ENCODE measurements at regions not wholly inside any gene's neighbourhood (a gene's known extent, or its start where the extent isn't known, plus 50 kb on each side); places are given as distances from the start of the nearest gene placed in this dataset.

DNA sequence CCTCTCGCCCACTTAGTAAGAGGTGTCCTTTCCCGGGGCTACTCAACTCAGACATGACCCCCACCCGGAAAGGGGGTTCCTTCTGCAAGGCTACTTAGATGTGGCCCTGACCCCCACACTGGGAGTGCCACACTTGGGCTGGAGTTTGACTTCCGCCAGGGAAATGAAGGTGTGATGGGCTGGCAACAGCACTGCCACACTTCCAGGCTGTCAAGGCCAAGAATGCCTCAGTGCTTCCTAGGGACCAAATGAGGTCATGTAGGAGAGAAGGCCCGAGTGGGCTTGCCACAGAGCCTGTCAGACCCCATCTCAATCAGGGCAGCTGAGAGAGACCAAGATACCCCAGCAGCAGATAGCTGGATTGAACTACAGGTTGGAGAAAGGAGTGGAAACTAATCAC, 55.5 kb downstream of the DRD1 start:
- no peak for DNase-seq

DNA sequence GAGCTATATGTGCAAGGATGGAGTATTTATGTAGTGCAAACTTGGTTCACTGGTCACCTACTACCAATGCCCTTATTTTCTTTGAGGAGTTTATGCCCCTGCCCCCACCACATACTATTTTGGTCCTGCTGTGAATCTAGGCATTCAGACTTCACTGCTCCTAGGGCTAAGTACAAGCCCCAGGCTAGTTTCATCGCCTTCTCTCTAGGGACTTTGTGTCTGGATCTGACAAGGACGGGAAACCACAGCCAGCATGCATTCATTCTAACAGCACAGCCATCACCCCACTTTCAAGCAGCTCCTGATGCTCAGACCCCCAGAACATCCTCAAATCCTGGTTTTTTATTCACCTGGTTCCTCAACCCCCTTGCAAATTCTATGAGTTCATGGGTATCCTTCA, 56.8 kb downstream of the DRD1 start:
- no peak for DNase-seq

DNA sequence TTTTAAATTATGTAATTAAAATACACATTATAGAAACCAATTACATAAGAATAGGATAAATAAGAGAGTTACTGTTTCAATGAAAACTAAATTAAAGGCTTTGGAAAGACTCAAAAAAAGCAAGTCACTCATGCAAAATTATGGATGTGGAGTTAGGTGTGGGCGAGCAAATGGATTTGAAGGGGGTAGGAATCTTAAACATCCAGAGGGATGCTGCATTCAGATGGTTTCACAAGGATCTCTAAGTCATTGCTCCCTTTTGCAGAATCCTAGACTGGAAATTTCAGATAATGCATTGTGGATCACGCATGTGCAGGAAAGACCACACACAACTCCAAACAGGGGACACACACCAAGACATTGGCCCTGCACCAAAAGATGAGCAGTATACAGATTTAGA, 57.5 kb downstream of the DRD1 start:
- DNase-seq, result no peak

DNA sequence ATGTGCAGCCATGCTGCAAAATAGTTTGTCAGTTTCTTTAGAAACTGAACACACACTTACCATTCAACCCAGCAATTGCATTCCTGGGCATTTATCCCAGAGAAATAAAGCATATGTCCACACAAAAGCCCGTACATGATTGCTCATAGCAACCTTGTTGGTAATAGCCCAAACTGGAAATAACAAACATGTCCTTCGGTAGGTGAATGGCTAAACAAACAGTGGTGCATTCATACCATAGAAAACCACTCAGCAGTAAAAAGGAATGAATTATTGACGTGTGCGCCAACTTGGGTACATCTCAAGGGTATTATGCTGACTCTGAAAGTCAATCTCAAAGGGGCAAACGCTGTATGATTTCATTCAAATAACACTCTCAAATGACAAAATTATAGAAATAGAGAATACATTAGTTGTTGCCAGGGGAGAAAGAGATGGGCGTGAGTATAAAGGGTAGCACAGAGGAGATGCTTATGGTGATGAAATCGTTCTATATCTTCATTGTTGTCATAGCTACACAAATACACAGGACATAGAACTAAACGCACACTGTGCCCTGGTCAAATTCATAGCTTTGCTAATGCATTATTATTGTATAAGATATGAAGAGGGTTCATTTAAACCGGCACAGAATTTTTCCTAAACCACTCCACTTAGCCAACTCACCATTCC, 58.2 kb downstream of the DRD1 start:
- DNase-seq, result no peak

DNA sequence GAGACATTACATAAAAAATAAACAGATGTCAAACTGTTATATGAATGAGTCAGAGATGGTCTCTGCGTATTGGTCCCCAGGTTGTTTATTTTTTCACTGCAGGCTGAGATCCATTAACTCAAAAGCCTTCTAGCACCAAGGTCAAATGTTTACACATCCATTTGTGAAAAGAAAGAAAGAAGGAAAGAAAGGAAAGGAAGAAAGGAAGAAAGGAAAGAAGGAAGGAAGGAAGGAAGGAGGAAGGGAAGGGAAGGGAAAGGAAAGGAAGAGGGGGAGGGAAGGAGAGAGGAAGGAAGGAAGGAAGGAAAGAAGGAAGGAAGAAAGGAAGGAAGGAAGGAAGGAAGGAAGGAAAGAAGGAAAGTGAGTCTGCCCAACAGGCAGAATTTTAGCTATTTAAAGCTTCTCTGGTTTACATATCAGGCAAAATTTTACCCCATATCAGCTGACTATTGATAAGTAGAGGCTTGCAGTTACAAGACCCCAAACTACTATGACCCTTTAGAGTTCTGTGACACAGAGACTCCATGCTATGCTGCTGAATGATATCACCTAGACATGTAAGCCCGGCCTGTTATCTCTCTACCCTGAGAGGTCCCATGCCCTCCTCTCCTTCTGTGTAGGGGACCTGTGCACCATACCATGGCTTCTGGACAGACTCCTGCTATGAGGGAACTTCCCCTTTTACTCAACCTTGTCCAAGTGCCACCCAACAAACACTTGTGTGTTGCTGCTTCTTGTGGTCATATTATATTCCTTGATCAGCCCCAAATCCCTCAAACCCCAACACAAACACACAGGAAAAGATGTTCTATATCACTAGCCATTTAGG, 59.0 kb downstream of the DRD1 start:
- no peak for DNase-seq

DNA sequence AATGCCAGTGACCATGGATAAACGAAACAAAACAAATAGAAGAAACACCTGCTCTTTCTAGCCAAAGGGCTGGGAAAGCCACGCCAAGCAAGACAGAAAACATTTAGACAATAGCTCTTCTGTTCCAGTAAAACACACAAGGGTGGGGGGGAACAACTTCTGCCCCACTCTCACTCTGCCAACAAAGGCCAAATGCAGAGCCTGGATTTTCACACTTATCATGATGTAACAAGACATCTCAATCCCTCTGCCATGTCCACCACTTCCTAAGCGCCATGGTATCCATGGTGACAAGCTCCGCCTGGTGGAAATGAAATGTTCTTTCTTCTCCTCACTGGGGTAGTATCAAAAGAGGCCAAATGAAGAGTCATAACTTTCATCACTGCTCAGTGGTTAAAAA, 60.6 kb downstream of the DRD1 start:
- DNase-seq, result no peak

DNA sequence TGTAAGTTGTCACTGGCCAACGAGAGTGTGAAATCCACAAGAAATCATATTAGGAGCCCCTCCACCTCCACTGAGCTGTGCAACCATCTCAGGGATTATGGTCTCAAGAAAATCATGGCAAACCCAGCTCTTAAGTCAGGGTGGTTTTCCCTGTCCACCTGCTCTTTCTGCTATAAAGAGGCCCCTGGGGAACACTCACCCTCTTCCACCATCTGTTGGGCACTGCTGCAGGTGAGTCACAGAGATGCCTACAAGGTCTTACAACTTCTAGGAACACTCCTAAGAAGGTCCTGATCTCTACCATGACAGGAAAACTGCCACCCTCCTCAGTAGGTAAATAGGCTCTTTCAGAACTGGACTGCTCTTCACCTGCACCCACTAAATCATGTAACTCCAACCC, 61.8 kb downstream of the DRD1 start:
- no peak for DNase-seq

DNA sequence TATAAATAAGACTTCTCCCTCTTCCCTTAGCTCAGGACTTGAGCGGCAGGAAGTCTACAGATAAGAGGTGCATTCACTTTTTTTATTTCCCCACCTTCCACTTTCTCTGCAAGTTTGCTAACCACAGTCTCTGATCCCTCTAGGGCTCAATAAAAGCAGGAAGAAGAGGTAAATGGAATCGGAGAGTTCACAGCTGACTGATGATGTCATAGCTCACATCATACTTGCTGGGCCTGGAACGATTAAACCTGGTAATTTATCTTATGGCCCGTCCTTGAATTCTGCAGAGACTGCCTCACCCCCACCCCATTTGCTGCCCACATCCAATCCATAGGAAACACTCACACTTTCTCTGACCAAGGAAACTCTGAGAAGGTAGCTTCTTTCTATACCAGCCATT, 62.9 kb downstream of the DRD1 start:
- no peak for DNase-seq

DNA sequence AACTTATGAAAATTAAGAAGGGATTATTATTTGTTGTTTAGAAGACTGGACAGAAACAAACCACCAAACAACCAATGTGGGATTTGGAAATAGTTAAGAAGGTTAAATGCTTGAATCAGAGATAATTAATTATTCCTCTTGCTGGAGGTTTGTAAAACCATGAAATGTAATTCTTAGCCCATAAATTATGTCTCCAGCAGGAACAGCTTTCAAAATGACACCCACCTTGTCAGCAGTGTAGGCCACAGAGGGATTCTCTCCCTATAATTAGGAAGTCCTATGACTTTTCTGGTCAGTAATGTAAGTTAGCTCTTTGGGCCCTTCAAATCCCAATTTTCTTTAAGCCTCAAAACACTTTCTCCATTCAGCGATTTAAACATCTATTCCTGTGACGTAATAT, 63.3 kb downstream of the DRD1 start:
- DNase-seq, result no peak

DNA sequence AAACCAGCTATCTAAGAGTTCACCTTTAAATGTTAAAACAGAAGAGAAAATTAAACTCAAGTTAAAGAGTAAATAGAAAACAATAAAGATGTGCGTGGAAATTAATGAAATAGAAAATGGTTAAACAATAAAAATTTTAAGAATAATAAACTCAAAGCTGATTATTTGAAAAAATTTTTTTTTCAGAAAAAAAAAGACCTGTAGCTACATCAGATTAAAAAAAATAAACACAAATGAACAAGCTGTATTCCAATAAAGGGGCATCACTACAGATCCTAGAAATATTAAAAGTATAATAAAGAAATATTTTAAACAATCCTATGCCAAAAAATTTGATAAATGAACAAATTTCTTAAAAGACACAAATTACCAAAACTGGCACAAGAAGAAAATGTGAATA, 64.1 kb downstream of the DRD1 start:
- DNase-seq, result no peak

DNA sequence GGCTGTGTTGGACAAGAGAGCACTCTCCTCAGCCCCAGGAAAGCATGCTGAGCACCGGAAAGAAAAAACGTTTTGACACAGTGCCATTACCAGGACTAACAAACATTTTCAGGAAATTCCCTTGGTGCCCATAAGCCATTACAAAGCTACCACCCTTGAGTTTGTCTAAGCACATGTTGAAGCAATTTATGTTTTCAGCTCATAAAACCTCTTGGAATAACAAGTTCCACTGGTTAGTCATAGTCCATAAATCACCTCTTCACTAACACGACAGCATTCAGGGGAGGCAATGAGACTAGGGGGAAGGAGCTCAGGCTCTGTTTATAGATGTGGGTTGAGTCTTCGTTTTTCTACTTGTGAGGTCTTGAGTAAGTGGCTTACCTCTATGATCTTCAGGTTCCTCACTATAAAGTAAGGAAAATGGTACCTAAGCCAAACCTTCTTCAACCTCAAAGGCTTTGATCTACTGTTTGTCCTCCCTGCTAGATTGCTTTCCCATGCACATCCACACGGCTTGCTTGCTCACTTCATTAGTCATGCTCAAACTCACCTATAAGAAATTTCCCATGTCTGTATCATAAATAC, 65.4 kb downstream of the DRD1 start:
- no peak for DNase-seq

DNA sequence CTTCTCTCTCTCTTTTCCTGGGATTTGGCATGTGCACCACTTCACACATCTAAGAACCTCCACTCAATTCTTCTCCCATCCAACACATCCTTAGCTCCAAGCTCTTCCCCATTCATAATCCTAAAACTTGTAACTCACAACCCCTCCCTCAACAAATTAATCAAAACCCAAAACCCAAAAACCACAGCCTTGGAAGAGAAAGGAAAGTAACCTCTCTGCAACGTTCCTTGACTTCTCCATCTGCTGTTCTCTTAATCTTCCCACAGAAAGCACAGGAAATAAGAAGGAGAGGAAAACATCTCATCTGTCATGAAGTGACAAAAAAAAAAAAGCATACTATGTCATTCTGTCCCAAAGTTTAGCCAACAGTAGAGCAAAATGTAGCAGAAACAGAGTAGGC, 66.2 kb downstream of the DRD1 start:
- DNase-seq, result no peak

DNA sequence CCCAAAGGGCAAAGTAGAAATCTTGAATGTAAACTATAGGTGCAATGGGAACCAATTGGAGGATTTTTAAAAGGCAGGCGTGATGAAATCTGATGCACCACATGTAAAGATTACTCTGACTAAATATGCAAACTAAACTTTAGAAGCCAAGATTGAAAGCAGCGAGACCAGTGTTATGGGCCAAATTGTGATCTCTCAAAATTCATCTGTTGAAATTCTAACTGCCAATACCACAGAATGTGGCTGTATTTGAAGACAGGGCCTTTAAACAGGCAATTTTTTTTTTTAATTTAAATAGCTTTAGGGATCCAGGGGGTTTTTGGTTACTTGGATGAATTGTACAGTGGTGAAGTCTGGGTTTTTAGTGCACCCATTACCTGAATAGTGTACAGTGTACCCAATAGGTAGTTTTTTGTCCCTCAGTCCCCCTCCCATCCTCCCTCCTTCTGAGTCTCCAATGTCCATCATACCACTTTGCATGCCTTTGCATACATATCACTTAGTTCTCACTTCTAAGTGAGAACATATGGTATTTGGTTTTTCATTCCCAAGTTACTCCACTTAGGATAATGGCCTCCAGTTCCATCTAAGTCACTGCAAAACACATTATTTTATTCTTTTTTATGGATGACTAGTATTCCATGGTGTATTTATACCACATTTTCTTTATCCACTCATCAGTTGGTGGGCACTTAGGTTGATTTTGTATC, 69.7 kb downstream of the DRD1 start:
- DNase-seq, result no peak

DNA sequence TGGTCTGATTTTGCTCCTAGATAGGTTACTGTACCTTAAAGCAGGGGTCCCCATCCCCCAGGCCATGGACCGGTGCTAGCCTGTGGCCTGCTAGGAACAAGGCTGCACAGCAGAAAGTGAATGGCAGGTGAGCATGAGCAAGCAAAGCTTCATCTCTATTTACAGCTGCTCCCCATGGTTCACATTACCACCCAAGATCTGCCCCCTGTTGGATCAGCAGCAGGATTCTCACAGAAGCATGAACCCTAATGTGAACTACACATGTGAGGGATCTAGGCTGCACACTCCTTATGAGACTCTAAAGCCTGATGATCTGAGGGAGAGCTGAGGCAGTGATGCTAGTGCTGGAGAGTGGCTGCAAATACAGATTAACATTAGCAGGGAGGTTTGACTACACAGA, 78.1 kb downstream of the DRD1 start:
- DNase-seq, result no peak

DNA sequence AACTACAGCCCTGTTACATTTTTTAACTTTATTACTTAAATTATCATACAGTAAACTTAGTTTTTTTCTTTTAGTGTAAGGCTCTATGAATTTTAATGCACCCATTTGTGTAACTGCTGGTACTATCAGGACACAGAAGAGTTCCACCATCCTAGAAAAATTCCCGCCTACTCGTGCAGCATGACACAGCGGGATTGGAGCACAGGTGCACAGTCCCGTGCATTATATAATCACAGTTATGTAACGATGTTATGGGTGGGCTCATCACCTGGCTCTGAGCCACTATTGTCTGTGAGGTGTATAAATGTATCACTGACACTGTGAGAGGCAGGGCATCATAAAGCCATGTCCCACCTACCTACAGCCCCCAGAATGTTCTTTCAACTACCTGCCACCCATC, 80.7 kb downstream of the DRD1 start:
- no peak for DNase-seq

DNA sequence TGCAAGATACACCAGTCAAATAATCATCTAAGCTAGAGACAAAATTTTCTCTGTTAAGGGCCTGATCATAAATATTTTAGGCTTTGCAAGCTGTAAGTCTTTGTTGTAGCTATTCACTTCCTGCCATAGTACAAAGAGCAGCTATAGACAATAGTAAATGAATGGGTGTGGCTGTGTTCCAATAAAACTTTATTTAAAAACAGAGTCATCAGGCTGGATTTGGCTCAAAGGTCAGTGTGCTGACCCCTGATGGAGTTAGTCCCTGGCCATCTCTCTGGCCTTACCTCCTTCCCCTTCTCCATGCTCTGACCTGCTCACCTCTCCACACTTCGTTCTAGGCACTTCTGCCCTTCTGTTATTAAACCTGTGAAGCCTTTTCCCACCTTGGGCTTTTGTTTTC, 86.0 kb downstream of the DRD1 start:
- DNase-seq, result no peak

DNA sequence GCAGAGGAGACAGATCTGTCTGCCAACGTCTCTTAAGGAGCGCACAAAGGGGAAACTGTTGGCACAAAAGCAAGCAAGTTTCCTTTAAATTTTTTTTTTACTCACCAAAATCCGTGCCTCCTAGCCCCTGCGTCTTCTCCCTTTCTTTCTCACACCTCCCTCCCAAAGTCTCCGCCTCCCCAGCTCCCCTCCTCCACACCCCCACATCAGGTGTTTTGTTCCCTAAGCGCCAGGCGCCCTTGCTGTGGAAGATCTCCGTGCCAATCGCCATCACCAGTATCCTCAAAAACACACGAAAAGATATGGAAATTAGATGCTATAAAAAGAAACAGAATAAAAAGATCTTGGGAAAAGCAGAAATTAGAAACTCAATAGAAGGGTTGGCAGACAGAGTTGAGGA, 87.6 kb downstream of the DRD1 start:
- no peak for DNase-seq

DNA sequence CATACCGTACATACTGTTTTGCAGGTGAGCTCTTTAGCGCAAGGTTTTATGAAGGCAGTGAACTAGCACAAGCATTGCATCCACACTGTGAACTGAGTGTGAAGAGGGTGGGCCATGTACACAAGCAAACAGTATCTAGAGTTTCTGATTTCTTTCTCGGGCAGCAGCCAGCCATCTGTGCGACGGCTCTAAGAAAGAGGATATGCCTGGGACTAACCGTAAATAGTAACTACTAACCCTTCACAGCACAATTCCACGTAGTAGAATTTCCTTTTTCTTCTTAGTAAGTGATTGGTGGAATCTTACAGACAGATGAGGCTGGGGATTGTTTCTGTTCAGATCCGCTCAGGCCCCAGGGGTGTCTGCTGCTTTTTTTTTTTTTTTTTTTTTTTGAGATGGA, 89.0 kb downstream of the DRD1 start:
- DNase-seq, result no peak

DNA sequence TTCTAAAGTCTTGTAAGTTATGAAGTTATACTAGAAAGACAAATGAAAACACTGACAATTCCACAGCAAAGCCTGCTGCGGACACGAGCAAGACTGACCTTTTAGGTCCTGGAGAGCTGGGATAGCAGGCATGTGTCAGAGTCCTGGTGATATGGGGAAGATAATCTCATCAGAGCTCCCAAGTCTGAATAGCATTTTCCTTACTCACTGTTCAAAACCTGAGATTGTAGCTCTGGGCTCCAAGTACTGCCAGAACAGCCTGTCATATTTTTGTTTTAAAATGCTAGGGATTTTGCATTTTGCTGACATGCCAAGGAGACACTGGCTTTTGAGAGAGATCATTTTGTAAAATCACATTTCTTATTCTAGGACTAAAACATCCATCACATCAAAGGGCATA, 90.1 kb downstream of the DRD1 start:
- DNase-seq, result no peak

DNA sequence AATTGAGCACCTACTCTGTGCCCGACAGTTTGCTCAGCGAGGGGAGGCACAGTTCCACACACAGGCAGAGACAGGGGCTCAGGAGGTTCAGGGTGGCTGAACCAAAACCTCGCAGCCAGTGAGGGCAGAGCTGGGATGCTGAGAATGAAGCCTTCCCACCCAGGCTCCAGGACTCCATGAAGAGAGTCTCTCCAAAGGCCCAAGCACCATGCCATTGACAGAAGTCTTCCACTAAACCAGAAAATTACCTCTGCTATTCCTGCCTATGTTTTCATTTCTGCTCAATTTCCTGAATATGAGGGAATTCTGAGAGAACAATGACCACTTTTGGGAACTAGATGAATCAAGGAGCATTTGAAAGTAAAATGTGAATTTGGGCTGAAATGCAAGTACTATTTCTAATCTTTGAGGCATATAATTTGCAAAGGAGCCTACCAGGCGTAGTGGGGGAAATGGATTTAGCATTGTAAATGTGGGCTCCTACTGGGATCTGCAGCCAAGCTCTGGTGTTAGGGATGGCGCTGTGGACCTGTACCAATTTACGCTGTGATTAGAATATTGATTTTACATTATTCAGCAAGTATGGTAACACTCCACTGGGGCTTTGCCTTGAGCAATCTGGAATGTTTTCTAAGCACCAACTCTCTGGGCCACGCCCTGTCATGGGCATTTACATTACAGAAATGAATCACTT, 91.9 kb downstream of the DRD1 start:
- DNase-seq, result no peak

DNA sequence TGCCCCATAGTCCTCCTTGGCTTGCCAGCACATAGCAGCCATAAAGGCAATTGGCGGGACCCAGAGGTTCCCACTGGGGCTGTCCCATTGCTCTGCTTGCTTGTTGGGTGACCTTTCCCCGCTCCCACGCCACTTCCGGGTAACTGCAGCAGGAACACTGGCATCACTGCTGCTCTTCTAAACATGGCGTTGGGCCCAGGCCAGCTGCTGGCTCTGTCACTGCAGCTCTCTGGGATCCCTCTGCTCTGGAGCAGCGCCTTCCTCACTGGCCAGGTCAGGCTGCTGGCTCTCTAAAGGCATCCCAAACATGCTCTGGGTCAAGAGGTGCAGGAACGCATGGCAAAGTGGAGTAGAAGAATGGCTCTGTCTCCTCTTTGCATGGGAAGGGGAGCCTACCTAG, 92.9 kb downstream of the DRD1 start:
- no peak for DNase-seq

DNA sequence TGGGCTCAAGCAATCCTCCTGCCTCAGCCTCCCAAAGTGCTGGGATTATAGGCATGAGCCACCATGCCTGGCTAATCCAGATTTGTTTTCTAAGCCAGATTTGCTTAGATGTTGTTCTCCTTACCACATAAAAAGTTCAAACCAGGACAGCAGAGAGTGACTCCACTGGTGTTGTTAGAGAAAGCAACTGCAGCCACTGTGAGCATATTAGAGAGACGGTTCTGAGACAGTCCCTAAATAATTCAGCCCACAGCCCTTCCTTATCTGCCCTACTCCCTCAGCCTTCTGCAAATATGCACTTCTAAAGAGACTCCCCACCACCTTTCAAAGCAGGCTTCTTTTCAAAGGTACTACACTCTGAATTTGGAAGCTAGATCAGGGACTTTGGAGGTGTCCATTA, 96.1 kb downstream of the DRD1 start:
- no peak for DNase-seq

DNA sequence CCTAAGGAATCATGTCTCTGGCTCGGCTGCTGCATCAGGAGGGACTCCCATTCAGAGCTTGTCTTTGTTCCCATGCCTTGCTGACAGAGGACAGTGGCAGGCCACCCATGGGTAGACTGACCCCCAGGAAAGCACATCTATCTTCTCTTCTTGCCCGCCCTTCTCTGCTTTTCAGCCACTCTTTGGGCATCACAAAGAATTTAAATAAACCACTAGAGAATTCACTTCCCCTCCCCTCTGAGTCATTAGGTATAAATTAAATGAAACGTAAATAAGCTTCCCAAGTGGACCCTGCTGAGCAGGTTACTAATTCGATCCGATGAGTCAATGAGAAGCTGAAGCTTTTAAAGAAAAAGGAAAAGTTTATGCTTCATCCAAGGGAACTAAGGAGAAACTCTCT, 97.0 kb downstream of the DRD1 start:
- DNase-seq, result no peak

Measured in stimulated activated CD4-positive, alpha-beta T cell treated with anti-CD3 and anti-CD28 coated beads, Interleukin-2, amount 100 ng/mL, for 24 hours (primary cell).